AG04450 (cell line): ENCODE measurements at regions not wholly inside any gene's neighbourhood (a gene's known extent, or its start where the extent isn't known, plus 50 kb on each side); places are given as distances from the start of the nearest gene placed in this dataset.

Source experiments
- CTCF ChIA-PET: fragments of 300-600, 350-600 bp; formaldehyde crosslinking; extraction: SDS; loops from one replicate; lab custom pipeline; 2022; ENCODE audit warnings: antibody characterized with exemption, inconsistent platforms; lab: Charles Lee
- POLR2A ChIA-PET: fragments of 350-600 bp; formaldehyde crosslinking; extraction: SDS; loops from one replicate; lab custom pipeline; 2021; ENCODE audit warnings: antibody characterized with exemption, inconsistent platforms; lab: Yijun Ruan, JAX
- DNase-seq: peaks from one replicate; pipeline ENCODE4 v3.0.0-alpha.2; 2011; ENCODE audit warnings: low read depth, low spot score
- H3K27ac ChIP-seq: one replicate; pipeline ENCODE4 v1.5.1; 2012; ENCODE audit warnings: low read depth, low read length, control low read depth
- H3K27me3 ChIP-seq: one replicate; pipeline ENCODE4 v1.6.0; 2012; ENCODE audit warnings: low read length; ENCODE audit not compliant: control insufficient read depth, insufficient read depth
- H3K4me3 ChIP-seq: 2 replicates; pipeline ENCODE4 v1.5.1; 2011; ENCODE audit warnings: mild to moderate bottlenecking, low read depth, low read length, control low read depth
- H3K9me3 ChIP-seq: 2 replicates; pipeline ENCODE4 v1.5.1; 2012; ENCODE audit warnings: low read length; ENCODE audit not compliant: control insufficient read depth, insufficient read depth
- CTCF ChIP-seq: IDR thresholded peaks from 2 replicates; pipeline ENCODE4 v1.5.1; 2011; ENCODE audit warnings: low read depth, low read length, control low read depth, inconsistent platforms

- no peak for TF ChIP-seq CTCF
- Histone ChIP-seq H3K27me3 (no peaks in the 10 kb centered on the region), H3K27ac (no peak overlapping the region), H3K4me3 (no peak overlapping the region), H3K9me3 (peaks cover 19% of the 10 kb centered on the region)
- no peak for DNase-seq
- CTCF ChIA-PET = no interaction called here
- POLR2A ChIA-PET = no interaction called here
Observed at GRCh38 chr2:123895651-123896050, 129.4 kb upstream of the CNTNAP5 start.

- Histone ChIP-seq H3K27me3 (no peaks in the 10 kb centered on the region), H3K4me3 (no peak overlapping the region), H3K9me3 (peaks cover 7% of the 10 kb centered on the region), H3K27ac (no peak overlapping the region)
- DNase-seq = no peak
- ChIA-PET POLR2A (no interaction called here), CTCF (no interaction called here)
- no peak for TF ChIP-seq CTCF
Observed at GRCh38 chr2:123901256-123901655, 123.8 kb upstream of the CNTNAP5 start.

- POLR2A ChIA-PET = no interaction called here
- TF ChIP-seq CTCF = no peak
- DNase-seq = no peak
- no peak overlapping the region for H3K4me3 ChIP-seq
- H3K9me3 ChIP-seq = peaks cover 4% of the 10 kb centered on the region; the same call in 1 of the 2 replicates
- no peak overlapping the region for H3K27ac ChIP-seq
- H3K27me3 ChIP-seq = no peaks in the 10 kb centered on the region
- CTCF ChIA-PET = no interaction called here
Observed at GRCh38 chr2:123906361-123906760, 118.7 kb upstream of the CNTNAP5 start.

- no peak for TF ChIP-seq CTCF
- CTCF ChIA-PET = no interaction called here
- Histone ChIP-seq H3K4me3 (no peak overlapping the region), H3K27ac (no peak overlapping the region), H3K9me3 (peaks cover 14% of the 10 kb centered on the region), H3K27me3 (no peaks in the 10 kb centered on the region)
- POLR2A ChIA-PET = no interaction called here
- DNase-seq = no peak
Observed at GRCh38 chr2:123908522-123908921, 116.6 kb upstream of the CNTNAP5 start.

- ChIA-PET CTCF (no interaction called here), POLR2A (no interaction called here)
- H3K9me3 ChIP-seq = peaks cover 23% of the 10 kb centered on the region
- TF ChIP-seq CTCF = no peak
- H3K27ac ChIP-seq = no peak overlapping the region
- DNase-seq = no peak
- H3K27me3 ChIP-seq = no peaks in the 10 kb centered on the region
- H3K4me3 ChIP-seq = no peak overlapping the region
Observed at GRCh38 chr2:123912171-123912570, 112.9 kb upstream of the CNTNAP5 start.
